ENCODE measurements at regions not wholly inside any gene's neighbourhood (a gene's known extent, or its start where the extent isn't known, plus 50 kb on each side); places are given as distances from the start of the nearest gene placed in this dataset.

GRCh38 chr5:107806705-107807104 lies 136.0 kb upstream of the EFNA5 start:
- Histone ChIP-seq H3K27me3 (replicated peaks in 1 of 2; ENCODE audit: control insufficient read depth in 2 of 2, insufficient read depth in 2 of 2, low read length in 1 of 2) (no peaks in the 10 kb centered on the region), H2AFZ (ENCODE audit: control insufficient read depth, low read depth, low read length) (no peak overlapping the region), H3K4me2 (ENCODE audit: control insufficient read depth, insufficient read depth) (no peak overlapping the region), H3K36me3 (ENCODE audit: control insufficient read depth in 2 of 2, insufficient read depth in 2 of 2, low read length in 1 of 2) (no peaks in the 10 kb centered on the region), H3K79me2 (ENCODE audit: control insufficient read depth, insufficient read depth, low read length) (no peaks in the 10 kb centered on the region), H3K4me3 (no peak overlapping the region), H3K9ac (ENCODE audit: control insufficient read depth, insufficient read depth, low read length) (no peak overlapping the region), H3K9me3 (replicated peaks; ENCODE audit: control insufficient read depth, insufficient read depth, low read length) (no peaks in the 10 kb centered on the region), H4K20me1 (ENCODE audit: control insufficient read depth, insufficient read depth) (no peaks in the 10 kb centered on the region), H3K4me1 (ENCODE audit: control insufficient read depth, insufficient read depth, low read length) (peaks cover under 1% of the 10 kb centered on the region; the same call in 1 of the 2 replicates), H3K27ac (ENCODE audit: control insufficient read depth, insufficient read depth) (no peak overlapping the region)
- ChIA-PET CTCF (no interaction called here), POLR2A (no interaction called here), RAD21 (ENCODE audit: unreplicated experiment) (no interaction called here), SMC1A (ENCODE audit: uncharacterized antibody, unreplicated experiment) (interaction anchor here (0.6 kb wide), 1 partner anchor 64 kb away, joined by 4 read pairs; no protein-coding TSS in a partner anchor)
- BruUV-seq (replicated peaks), result no TSS peak
- intact Hi-C loops (cut with micrococcal nuclease; ENCODE audit: unreplicated experiment) (no loop called here), in situ Hi-C loops (cut with MboI) (no loop called here)
- 47% methylated on average over 1 of the region's 1 CpG for WGBS (ENCODE audit: insufficient coverage, insufficient replicate concordance, low lambda C conversion rate, missing lambda C conversion rate)
- no peak for ATAC-seq
- DNase-seq (ENCODE audit: low read depth, low spot score), result no peak
- FAIRE-seq, result no peak
- TF ChIP-seq, protein P1, sequence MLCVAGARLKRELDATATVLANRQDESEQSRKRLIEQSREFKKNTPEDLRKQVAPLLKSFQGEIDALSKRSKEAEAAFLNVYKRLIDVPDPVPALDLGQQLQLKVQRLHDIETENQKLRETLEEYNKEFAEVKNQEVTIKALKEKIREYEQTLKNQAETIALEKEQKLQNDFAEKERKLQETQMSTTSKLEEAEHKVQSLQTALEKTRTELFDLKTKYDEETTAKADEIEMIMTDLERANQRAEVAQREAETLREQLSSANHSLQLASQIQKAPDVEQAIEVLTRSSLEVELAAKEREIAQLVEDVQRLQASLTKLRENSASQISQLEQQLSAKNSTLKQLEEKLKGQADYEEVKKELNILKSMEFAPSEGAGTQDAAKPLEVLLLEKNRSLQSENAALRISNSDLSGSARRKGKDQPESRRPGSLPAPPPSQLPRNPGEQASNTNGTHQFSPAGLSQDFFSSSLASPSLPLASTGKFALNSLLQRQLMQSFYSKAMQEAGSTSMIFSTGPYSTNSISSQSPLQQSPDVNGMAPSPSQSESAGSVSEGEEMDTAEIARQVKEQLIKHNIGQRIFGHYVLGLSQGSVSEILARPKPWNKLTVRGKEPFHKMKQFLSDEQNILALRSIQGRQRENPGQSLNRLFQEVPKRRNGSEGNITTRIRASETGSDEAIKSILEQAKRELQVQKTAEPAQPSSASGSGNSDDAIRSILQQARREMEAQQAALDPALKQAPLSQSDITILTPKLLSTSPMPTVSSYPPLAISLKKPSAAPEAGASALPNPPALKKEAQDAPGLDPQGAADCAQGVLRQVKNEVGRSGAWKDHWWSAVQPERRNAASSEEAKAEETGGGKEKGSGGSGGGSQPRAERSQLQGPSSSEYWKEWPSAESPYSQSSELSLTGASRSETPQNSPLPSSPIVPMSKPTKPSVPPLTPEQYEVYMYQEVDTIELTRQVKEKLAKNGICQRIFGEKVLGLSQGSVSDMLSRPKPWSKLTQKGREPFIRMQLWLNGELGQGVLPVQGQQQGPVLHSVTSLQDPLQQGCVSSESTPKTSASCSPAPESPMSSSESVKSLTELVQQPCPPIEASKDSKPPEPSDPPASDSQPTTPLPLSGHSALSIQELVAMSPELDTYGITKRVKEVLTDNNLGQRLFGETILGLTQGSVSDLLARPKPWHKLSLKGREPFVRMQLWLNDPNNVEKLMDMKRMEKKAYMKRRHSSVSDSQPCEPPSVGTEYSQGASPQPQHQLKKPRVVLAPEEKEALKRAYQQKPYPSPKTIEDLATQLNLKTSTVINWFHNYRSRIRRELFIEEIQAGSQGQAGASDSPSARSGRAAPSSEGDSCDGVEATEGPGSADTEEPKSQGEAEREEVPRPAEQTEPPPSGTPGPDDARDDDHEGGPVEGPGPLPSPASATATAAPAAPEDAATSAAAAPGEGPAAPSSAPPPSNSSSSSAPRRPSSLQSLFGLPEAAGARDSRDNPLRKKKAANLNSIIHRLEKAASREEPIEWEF (IDR thresholded peaks at IDR 0.05; ENCODE audit: insufficient replicate concordance, low read depth, low read length), result no peak
- no peak for TF ChIP-seq RUNX3 (IDR thresholded peaks at IDR 0.05; ENCODE audit: low read length)
- TF ChIP-seq ZBTB11 (CRISPR knock-in tag; IDR thresholded peaks at IDR 0.05), result no peak
- TF ChIP-seq ESRRA (IDR thresholded peaks at IDR 0.05; ENCODE audit: low read length), result no peak
- TF ChIP-seq, protein P2, sequence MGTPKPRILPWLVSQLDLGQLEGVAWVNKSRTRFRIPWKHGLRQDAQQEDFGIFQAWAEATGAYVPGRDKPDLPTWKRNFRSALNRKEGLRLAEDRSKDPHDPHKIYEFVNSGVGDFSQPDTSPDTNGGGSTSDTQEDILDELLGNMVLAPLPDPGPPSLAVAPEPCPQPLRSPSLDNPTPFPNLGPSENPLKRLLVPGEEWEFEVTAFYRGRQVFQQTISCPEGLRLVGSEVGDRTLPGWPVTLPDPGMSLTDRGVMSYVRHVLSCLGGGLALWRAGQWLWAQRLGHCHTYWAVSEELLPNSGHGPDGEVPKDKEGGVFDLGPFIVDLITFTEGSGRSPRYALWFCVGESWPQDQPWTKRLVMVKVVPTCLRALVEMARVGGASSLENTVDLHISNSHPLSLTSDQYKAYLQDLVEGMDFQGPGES (IDR thresholded peaks at IDR 0.05), result no peak
- TF ChIP-seq EZH2 (IDR thresholded peaks at IDR 0.05; ENCODE audit: borderline replicate concordance, control insufficient read depth, low read depth, low read length), result no peak
- TF ChIP-seq NR2C1 (IDR thresholded peaks at IDR 0.05), result no peak
- TF ChIP-seq MEF2B (IDR thresholded peaks at IDR 0.05; ENCODE audit: partially characterized antibody, poor library complexity, severe bottlenecking), result no peak
- TF ChIP-seq POU2F2 (IDR thresholded peaks at IDR 0.05; ENCODE audit: borderline replicate concordance, low read depth, low read length), result no peak
- no peak for TF ChIP-seq ZNF384 (IDR thresholded peaks at IDR 0.05; ENCODE audit: borderline replicate concordance, low read depth, low read length)
- no peak for TF ChIP-seq ZNF24 (IDR thresholded peaks at IDR 0.05)
- TF ChIP-seq TCF7 (IDR thresholded peaks at IDR 0.05; ENCODE audit: borderline replicate concordance), result no peak
- TF ChIP-seq MTA3 (IDR thresholded peaks at IDR 0.05; ENCODE audit: borderline replicate concordance, low read length), result no peak
- TF ChIP-seq CBFB (IDR thresholded peaks at IDR 0.05; ENCODE audit: low read depth), result no peak
- no peak for TF ChIP-seq LARP7 (IDR thresholded peaks at IDR 0.05)

Measured in GM12878 (cell line).